H1 (cell line): ENCODE measurements at regions not wholly inside any gene's neighbourhood (a gene's known extent, or its start where the extent isn't known, plus 50 kb on each side); places are given as distances from the start of the nearest gene placed in this dataset.

Source experiments
- CTCF ChIA-PET: fragments of 300-600 bp; sonication (Branson Sonifier 250); formaldehyde crosslinking; loops from one replicate; lab custom pipeline; 2021; ENCODE audit not compliant: partially characterized antibody; lab: Charles Lee
- POLR2A ChIA-PET: fragments of 300-600 bp; sonication (Branson Sonifier 250); formaldehyde crosslinking; loops from one replicate; lab custom pipeline; 2021; ENCODE audit warnings: inconsistent platforms; ENCODE audit not compliant: partially characterized antibody; lab: Charles Lee
- DNase-seq, 2 experiments: peaks; one replicate each; pipeline versions ENCODE4 v3.0.0 to v3.0.0-alpha.2; 2010 to 2022; ENCODE audit warnings: low spot score in 2 of 2, low read depth in 1 of 2, mixed read lengths in 1 of 2
- FAIRE-seq: peaks from 2 replicates; lab custom pipeline; 2011; peaks lifted over from hg19 to GRCh38; lab: Jason Lieb, UNC
- H2AFZ ChIP-seq: 2 replicates; pipeline ENCODE4 v1.8.1; 2012; ENCODE audit warnings: low read length, inconsistent platforms
- H2AK5ac ChIP-seq: 2 replicates; pipeline ENCODE4 v1.6.1; 2013; ENCODE audit warnings: low read depth, low read length
- H2BK120ac ChIP-seq: replicated peaks from 2 replicates; pipeline ENCODE3; 2013; ENCODE audit warnings: low read depth, low read length, inconsistent platforms
- H2BK12ac ChIP-seq: 2 replicates; pipeline ENCODE4 v1.6.1; 2013; ENCODE audit warnings: low read depth, low read length
- H2BK15ac ChIP-seq: 2 replicates; pipeline ENCODE4 v1.6.1; 2013; ENCODE audit warnings: low read length
- H2BK20ac ChIP-seq: 2 replicates; pipeline ENCODE4 v1.6.1; 2013; ENCODE audit warnings: low read length
- H2BK5ac ChIP-seq: 2 replicates; pipeline ENCODE4 v1.6.1; 2013; ENCODE audit warnings: low read depth, low read length
- H3K14ac ChIP-seq: 2 replicates; pipeline ENCODE4 v1.6.1; 2013; ENCODE audit warnings: inconsistent platforms; ENCODE audit not compliant: insufficient read length
- H3K18ac ChIP-seq: 2 replicates; pipeline ENCODE4 v1.6.1; 2013; ENCODE audit warnings: low read length; ENCODE audit errors: extremely low read depth
- H3K23ac ChIP-seq: 2 replicates; pipeline ENCODE4 v1.6.1; 2013; ENCODE audit warnings: inconsistent platforms; ENCODE audit not compliant: insufficient read length
- H3K23me2 ChIP-seq: 2 replicates; pipeline ENCODE4 v1.6.1; 2013; ENCODE audit warnings: low read depth, low read length
- H3K27ac ChIP-seq: 2 replicates; pipeline ENCODE4 v1.6.1; 2011; ENCODE audit warnings: low read depth, low read length, inconsistent platforms
- H3K27me3 ChIP-seq, 4 experiments: replicated peaks in 1 of 4; 1 replicate in 1 of 4; 2 replicates in 3 of 4; pipeline versions ENCODE4 v1.6.1 to v1.8.1; 2011 to 2013; ENCODE audit warnings: low read length in 3 of 4, mild to moderate bottlenecking in 3 of 4, inconsistent platforms in 2 of 4, mixed read lengths in 2 of 4, moderate library complexity in 1 of 4; ENCODE audit not compliant: control insufficient read depth in 3 of 4, insufficient read depth in 3 of 4; ENCODE audit errors: extremely low read depth in 1 of 4
- H3K36me3 ChIP-seq, 4 experiments: 2 replicates each; pipeline versions ENCODE4 v1.6.1 to v1.8.1; 2011 to 2013; ENCODE audit warnings: mild to moderate bottlenecking in 4 of 4, low read length in 3 of 4, moderate library complexity in 2 of 4, control low read depth in 1 of 4, inconsistent platforms in 1 of 4; ENCODE audit not compliant: insufficient read depth in 4 of 4, control insufficient read depth in 2 of 4
- H3K4ac ChIP-seq: replicated peaks from 2 replicates; pipeline ENCODE3; 2013; ENCODE audit warnings: low read length, low read depth, mixed read lengths, inconsistent platforms; ENCODE audit not compliant: insufficient read length
- H3K4me1 ChIP-seq, 4 experiments: replicated peaks in 1 of 4; 1 replicate in 1 of 4; 2 replicates in 3 of 4; pipeline versions ENCODE4 v1.6.1 to v1.8.1; 2011 to 2013; ENCODE audit warnings: low read length in 3 of 4, inconsistent platforms in 2 of 4, mixed read lengths in 1 of 4; ENCODE audit not compliant: insufficient read depth in 4 of 4, control insufficient read depth in 3 of 4
- H3K4me2 ChIP-seq, 2 experiments: 2 replicates each; pipeline versions ENCODE4 v1.6.1 to v1.8.1; 2011 to 2013; ENCODE audit warnings: low read depth in 2 of 2, low read length in 2 of 2, control low read depth in 1 of 2, inconsistent platforms in 1 of 2, mild to moderate bottlenecking in 1 of 2; ENCODE audit not compliant: insufficient read depth in 1 of 2
- H3K4me3 ChIP-seq, 4 experiments: fragments of 200-600, 300-600 bp in 1 of 4; sonication (generic), shearing (Covaris generic), sonication (Bioruptor Twin) in 1 of 4; 2 replicates each; pipeline versions ENCODE4 v1.5.1 to v1.8.1; 2011 to 2016; ENCODE audit warnings: low read length in 4 of 4, low read depth in 3 of 4, control low read depth in 2 of 4, inconsistent platforms in 2 of 4, mild to moderate bottlenecking in 2 of 4, mixed read lengths in 1 of 4, moderate library complexity in 1 of 4; ENCODE audit not compliant: insufficient read depth in 2 of 4; ENCODE audit errors: extremely low read depth in 1 of 4
- H3K56ac ChIP-seq: replicated peaks from 2 replicates; pipeline ENCODE3; 2013; ENCODE audit warnings: low read depth, mild to moderate bottlenecking, mixed read lengths, low read length, inconsistent platforms; ENCODE audit not compliant: insufficient read length
- H3K79me1 ChIP-seq: 2 replicates; pipeline ENCODE4 v1.6.1; 2013; ENCODE audit warnings: low read depth, low read length, control low read depth
- H3K79me2 ChIP-seq, 2 experiments: 2 replicates each; pipeline versions ENCODE4 v1.6.1 to v1.8.1; 2012 to 2013; ENCODE audit warnings: low read length in 2 of 2, mild to moderate bottlenecking in 2 of 2, inconsistent platforms in 1 of 2; ENCODE audit not compliant: insufficient read depth in 2 of 2, control insufficient read depth in 1 of 2
- H3K9ac ChIP-seq, 4 experiments: replicated peaks in 1 of 4; 1 replicate in 1 of 4; 2 replicates in 3 of 4; pipeline versions ENCODE4 v1.6.1 to v1.8.1; 2011 to 2013; ENCODE audit warnings: low read depth in 3 of 4, low read length in 3 of 4, control low read depth in 2 of 4, mild to moderate bottlenecking in 2 of 4, moderate library complexity in 2 of 4, inconsistent platforms in 1 of 4; ENCODE audit errors: extremely low read depth in 1 of 4
- H3K9me3 ChIP-seq, 2 experiments: 2 replicates each; pipeline versions ENCODE4 v1.6.1 to v1.8.1; 2012 to 2013; ENCODE audit warnings: mild to moderate bottlenecking in 2 of 2, moderate library complexity in 2 of 2, control low read depth in 1 of 2, inconsistent platforms in 1 of 2, low read depth in 1 of 2, low read length in 1 of 2, mixed read lengths in 1 of 2; ENCODE audit not compliant: insufficient read depth in 2 of 2
- H4K20me1 ChIP-seq, 2 experiments: replicated peaks in 1 of 2; 2 replicates each; pipeline versions ENCODE3 to v1.8.1; 2011 to 2013; ENCODE audit warnings: inconsistent platforms in 2 of 2, low read length in 2 of 2, mild to moderate bottlenecking in 1 of 2; ENCODE audit not compliant: insufficient read depth in 2 of 2, control insufficient read depth in 1 of 2
- H4K5ac ChIP-seq: 2 replicates; pipeline ENCODE4 v1.6.1; 2013; ENCODE audit warnings: low read length, low read depth, mixed read lengths, inconsistent platforms; ENCODE audit not compliant: insufficient read length
- H4K8ac ChIP-seq: 2 replicates; pipeline ENCODE4 v1.8.0; 2013; ENCODE audit warnings: mild to moderate bottlenecking, moderate library complexity, low read length, inconsistent platforms; ENCODE audit not compliant: insufficient read depth; ENCODE audit errors: extremely low read depth
- H4K91ac ChIP-seq: replicated peaks from 2 replicates; pipeline ENCODE3; 2013; ENCODE audit warnings: low read length, mixed read lengths, inconsistent platforms; ENCODE audit not compliant: insufficient read length
- ATF2 ChIP-seq: IDR thresholded peaks from 2 replicates; pipeline ENCODE4 v1.6.1; 2012; ENCODE audit warnings: low read length, inconsistent platforms
- ATF3 ChIP-seq: IDR thresholded peaks from 2 replicates; pipeline ENCODE4 v1.6.1; 2011; ENCODE audit warnings: low read depth, mild to moderate bottlenecking, low read length; ENCODE audit not compliant: insufficient read depth
- FOSL1 ChIP-seq: IDR thresholded peaks from 2 replicates; pipeline ENCODE4 v1.6.1; 2011; ENCODE audit warnings: mild to moderate bottlenecking, low read depth, low read length, moderate library complexity; ENCODE audit not compliant: insufficient read depth
- HDAC6 ChIP-seq: IDR thresholded peaks from one replicate; pipeline ENCODE4 v1.7.1; 2012; ENCODE audit warnings: low read depth, mild to moderate bottlenecking, inconsistent platforms, low read length, moderate library complexity
- KDM1A ChIP-seq: fragments of 200-600, 300-600 bp; sonication (generic); IDR thresholded peaks from 2 replicates; pipeline ENCODE4 v1.7.1; 2016; ENCODE audit warnings: mild to moderate bottlenecking, low read length, borderline replicate concordance
- KDM5A ChIP-seq: fragments of 200-600 bp; IDR thresholded peaks from 2 replicates; pipeline ENCODE4 v1.7.1; 2012; ENCODE audit warnings: mild to moderate bottlenecking, low read length, inconsistent platforms, mixed read lengths
- POU5F1 ChIP-seq: IDR thresholded peaks from 2 replicates; pipeline ENCODE4 v1.6.1; 2011; ENCODE audit warnings: low read depth, mild to moderate bottlenecking, low read length, moderate library complexity
- RFX5 ChIP-seq: IDR thresholded peaks from 2 replicates; pipeline ENCODE4 v1.6.1; 2011; ENCODE audit warnings: low read depth, low read length, improper control_type of control experiment, borderline replicate concordance
- RXRA ChIP-seq: IDR thresholded peaks from 2 replicates; pipeline ENCODE4 v1.6.1; 2011; ENCODE audit warnings: low read depth, mild to moderate bottlenecking, low read length, moderate library complexity; ENCODE audit not compliant: insufficient read depth
- SIRT6 ChIP-seq: IDR thresholded peaks from one replicate; pipeline ENCODE4 v1.7.1; 2012; ENCODE audit warnings: low read length, inconsistent platforms
- SP2 ChIP-seq: IDR thresholded peaks from 2 replicates; pipeline ENCODE4 v1.6.1; 2012; ENCODE audit warnings: mild to moderate bottlenecking, low read length, inconsistent platforms
- WGBS, 2 experiments: shearing (Covaris generic) in 1 of 2; methylation state at CpG; one replicate each; pipeline versions ENCODE4 v1.1.6 to v1.1.7; 2013 to 2015; ENCODE audit warnings: low lambda C conversion rate in 2 of 2, mixed read lengths in 2 of 2, inconsistent platforms in 1 of 2, low coverage in 1 of 2, missing lambda C conversion rate in 1 of 2; ENCODE audit not compliant: insufficient replicate concordance in 2 of 2, insufficient coverage in 1 of 2, insufficient read length in 1 of 2; ENCODE audit errors: extremely low coverage in 1 of 2, missing lambda C conversion rate in 1 of 2; 5-methylcytosine and 5-hydroxymethylcytosine counted together

GRCh38 chr14:66003082-66003730 is 483.0 kb upstream of the CCDC196 start:
- Histone ChIP-seq H4K5ac (no peak overlapping the region), H2BK120ac (no peak overlapping the region), H2BK5ac (no peak overlapping the region), H3K4me2 (no peak overlapping the region; a peak in 1 of 4 replicates), H3K79me1 (no peaks in the 10 kb centered on the region), H3K56ac (no peak overlapping the region), H3K4ac (no peak overlapping the region), H3K23ac (no peak overlapping the region), H2BK12ac (no peak overlapping the region), H3K14ac (no peak overlapping the region), H2AK5ac (no peak overlapping the region), H3K4me3 (no peak overlapping the region), H3K79me2 (no peaks in the 10 kb centered on the region), H3K9me3 (peaks cover 28 to 31% of the 10 kb centered on the region in 2 experiments; a peak in 3 of 4 replicates), H3K9ac (no peak overlapping the region), H2BK15ac (no peak overlapping the region), H3K18ac (peak overlapping the region; percentile 22; the same call in 1 of the 2 replicates), H3K4me1 (peaks cover 0 to 9% (median 3%) of the 10 kb centered on the region in 4 experiments; a peak in 3 of 7 replicates), H3K27ac (no peak overlapping the region), H4K91ac (no peak overlapping the region), H2AFZ (no peak overlapping the region), H3K27me3 (no peaks in the 10 kb centered on the region), H4K8ac (no peak overlapping the region), H4K20me1 (no peaks in the 10 kb centered on the region), H3K36me3 (no peaks in the 10 kb centered on the region), H3K23me2 (no peaks in the 10 kb centered on the region), H2BK20ac (no peak overlapping the region)
- FAIRE-seq, result no peak
- POLR2A ChIA-PET, result no interaction called here
- DNase-seq, result no peak
- CTCF ChIA-PET, result interaction anchor here (0.7 to 1.4 kb wide), 6 partner anchors 12 to 51 kb away, joined by 3 to 4 read pairs (median 4); no protein-coding TSS in a partner anchor
- WGBS, 2 experiments, result 90% methylated on average over 10 of the region's 10 CpGs; no CpG with 5 or more reads in 1 of the 2 experiments
- no peak for TF ChIP-seq SIRT6
- TF ChIP-seq RFX5, result no peak
- TF ChIP-seq HDAC6, result no peak
- no peak for TF ChIP-seq POU5F1
- TF ChIP-seq ATF2, result no peak
- no peak for TF ChIP-seq RXRA
- TF ChIP-seq FOSL1, result no peak
- no peak for TF ChIP-seq KDM1A
- no peak for TF ChIP-seq KDM5A
- no peak for TF ChIP-seq SP2
- no peak for TF ChIP-seq ATF3
